HG03103 (cell line): ENCODE measurements at regions not wholly inside any gene's neighbourhood (a gene's known extent, or its start where the extent isn't known, plus 50 kb on each side); places are given as distances from the start of the nearest gene placed in this dataset.

Source experiments
- ATAC-seq: cut with Tn5 transposase; IDR thresholded peaks from one replicate; pipeline ENCODE4 v1.9.1; 2021; ENCODE audit warnings: low read depth; ENCODE audit not compliant: unreplicated experiment

DNA sequence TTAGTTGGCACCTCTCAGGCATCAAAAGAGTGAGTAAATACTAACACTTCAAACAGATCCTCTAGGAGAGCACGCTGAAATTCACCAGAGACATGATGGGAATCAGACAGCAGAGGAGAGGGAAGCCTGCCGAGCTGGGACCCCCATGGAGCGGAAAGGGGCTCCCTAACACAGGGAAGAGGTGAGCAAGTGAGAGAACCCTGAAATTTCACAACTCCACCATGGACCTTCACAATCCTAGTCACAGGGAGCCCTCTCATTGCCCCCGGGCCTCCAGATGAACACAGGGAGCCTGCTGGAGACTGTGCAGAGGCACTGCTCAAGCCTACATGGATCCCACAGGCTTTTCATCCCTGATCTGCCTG, 59.2 kb upstream of the ANTXRL start:
- ATAC-seq: no peak

DNA sequence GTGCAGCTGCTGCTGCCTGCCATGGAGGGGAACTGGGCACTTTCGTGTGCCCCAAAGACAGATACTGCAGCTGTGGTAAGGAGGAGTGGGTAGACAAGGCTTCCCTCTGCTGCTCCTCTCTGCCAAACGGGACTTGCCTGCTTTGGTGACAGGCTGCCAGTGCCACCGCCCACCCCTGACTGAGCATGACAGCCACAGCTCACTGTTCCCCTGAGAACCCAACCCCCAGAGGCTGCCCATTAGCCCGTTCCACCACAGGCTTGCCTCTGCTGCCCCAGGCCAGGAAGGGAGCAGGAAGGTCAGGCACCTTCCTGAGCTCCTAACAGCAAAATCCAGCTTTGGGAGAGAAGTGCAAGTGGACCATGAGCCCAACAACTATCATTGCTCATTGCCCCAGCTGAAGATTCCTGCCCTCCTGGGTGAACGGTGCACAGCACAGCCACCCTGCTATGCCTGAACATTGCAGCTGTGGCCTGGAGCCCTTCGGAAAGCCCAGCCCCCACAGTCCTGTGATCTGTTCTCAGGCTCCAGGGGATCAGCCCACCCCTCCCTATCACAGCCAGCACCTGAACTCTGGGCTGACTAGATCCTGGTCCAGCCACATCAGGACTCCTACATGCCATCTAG, 58.7 kb upstream of the ANTXRL start:
- ATAC-seq: peak; percentile 5

DNA sequence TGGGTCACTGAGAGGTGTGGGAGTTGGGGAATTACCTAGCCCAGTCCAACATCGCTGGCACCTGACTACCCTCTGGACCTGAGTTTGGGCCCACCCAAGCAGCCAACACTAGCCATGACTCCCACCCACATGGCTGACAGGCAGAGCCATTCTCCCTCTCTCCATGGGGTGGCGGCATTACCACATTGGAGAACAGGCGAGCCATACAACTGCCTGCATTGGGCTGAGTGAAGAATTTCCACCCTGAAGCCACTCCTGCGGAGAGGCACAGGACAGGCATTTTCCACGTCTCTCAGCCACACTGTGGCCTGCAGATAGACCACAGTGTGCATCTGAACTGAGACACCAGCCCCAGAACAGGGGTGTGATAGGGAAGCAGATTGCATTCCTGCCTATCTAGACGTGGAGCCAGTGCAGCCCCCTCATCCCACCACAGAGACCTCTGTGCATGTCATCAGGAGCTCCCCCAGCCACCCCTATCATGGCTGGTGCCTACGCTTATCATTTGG, 58.2 kb upstream of the ANTXRL start:
- ATAC-seq: peak; percentile 79

DNA sequence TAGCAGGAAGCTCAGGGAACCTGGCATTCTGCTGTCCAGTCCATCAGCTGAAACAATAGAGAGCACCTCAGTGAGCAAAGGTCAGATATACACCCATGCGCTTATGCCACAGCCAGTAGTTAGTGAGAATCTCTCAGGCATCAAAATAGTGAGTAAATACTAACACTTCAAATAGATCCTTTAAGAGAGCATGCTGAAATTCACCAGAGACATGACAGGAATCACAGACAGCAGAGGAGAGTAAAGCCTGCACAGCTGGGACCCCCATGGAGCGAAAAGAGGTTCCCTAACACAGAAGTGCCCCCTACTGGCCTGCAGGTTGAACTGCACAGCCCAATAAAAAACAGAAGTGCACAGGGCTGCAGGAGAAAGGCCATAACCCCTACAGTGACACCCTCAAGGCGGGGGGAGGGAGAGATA, 57.6 kb upstream of the ANTXRL start:
- ATAC-seq: no peak

DNA sequence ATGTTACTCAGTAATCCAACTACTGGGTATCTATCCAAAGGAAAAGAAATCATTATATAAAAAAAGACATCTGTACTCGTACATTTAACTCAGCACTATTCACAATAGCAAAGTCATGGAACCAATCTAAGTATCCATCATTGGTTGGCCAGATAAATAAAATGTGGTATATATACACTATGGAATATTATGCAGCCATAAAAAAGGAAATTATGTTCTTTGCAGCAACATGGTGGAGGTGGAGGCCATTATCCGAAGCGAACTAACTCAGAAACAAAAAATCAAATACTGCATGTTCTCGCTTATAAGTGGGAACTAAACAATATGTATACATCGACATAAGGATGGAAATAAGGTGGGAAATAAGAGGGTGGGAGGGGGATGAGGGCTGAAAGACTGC, 56.2 kb upstream of the ANTXRL start:
- no peak for ATAC-seq

DNA sequence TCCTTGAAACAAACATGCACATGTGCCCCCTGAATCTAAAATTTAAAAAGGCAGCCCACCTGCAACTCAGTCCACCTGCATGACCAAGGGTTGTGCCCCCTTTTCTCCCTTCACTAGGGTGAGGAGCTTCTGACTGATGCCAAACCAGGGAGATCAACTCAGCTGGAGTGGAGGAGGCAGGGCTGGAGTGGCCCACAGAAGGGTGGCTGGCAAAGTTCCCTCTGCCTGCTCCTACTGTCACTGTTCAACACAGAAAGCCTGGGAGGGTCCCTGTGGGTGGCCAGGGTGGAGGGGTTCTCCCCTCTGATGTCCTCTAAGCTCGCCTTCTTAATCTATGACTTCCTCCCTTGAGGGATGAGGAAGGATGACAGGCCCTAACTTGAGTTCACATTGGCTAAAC, 55.7 kb upstream of the ANTXRL start:
- no peak for ATAC-seq

DNA sequence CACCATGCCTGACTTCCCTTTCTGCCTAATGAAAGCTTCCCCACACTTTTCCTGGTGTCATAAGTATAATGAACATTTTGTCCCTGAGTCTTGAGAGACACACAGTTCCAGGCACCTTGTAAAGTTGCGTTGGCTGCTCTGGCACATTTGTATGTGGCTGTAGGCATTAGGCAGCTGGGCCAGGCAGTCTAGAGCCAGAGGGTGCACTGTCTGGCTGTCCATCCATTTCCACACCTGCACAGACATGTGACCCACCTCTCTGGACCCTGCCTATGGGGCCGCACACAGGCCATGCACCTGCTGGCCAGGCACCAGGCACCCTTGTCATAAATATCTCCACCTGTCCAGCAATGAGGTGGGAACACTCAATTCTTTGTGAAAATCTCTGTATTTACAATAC, 54.7 kb upstream of the ANTXRL start:
- no peak for ATAC-seq

DNA sequence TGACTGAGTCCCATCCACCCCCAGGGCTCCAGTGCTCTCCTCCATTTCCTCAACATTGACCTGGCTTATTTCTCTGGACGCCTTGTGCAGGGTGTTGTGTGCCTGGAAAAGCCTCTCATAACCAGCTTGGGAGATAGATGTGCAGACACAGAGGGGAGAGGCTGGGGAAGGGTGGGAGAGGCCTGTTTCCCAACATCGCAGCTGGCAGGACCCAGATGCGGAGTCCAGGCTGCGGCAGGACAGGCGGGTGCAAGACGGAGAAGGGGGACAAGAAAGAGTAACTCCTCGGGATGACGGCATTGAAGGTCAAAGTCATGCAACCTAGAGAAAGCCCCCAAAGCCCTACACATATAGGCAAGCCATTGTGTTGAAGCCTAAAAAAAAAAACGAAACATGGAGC, 54.1 kb upstream of the ANTXRL start:
- ATAC-seq: no peak

DNA sequence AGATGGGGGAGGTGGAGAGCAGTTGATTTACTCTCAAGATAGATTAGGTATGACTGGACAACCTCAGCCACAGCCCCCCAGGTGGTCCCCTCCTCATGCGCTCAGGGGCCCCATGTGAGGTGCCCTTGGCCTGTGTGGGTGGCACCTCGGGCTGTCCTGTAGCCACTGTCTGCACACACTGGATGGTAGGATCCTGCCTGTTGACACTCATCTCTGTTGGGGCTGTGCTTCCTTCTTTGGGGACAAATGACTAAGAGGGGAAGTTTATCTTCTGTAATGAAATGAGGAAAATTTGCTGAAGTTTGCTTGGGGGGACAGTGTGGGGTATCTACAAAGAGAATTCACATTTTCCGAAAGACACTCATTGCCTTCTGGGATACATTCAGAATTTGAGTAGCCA, 53.6 kb upstream of the ANTXRL start:
- no peak for ATAC-seq

DNA sequence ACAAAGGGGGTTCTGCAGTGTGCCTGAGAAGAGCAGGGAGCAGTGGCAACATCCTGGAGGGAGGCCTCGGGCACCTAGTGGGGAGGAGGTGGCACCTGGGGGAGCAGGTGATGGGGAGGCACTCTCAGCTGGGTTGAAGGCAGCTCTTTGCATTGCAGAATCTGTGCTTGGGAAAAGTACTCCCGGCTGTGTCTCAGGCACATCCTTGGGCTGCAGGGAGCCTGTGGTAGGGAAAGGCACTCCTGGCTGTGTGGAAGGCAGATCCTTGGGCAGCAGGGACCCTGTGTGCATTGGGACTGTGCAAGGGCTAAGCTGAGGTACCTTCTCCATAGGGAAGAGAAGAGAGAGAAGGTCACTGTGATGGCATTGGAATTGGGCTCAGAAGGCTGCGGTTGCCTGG, 52.8 kb upstream of the ANTXRL start:
- ATAC-seq: no peak

DNA sequence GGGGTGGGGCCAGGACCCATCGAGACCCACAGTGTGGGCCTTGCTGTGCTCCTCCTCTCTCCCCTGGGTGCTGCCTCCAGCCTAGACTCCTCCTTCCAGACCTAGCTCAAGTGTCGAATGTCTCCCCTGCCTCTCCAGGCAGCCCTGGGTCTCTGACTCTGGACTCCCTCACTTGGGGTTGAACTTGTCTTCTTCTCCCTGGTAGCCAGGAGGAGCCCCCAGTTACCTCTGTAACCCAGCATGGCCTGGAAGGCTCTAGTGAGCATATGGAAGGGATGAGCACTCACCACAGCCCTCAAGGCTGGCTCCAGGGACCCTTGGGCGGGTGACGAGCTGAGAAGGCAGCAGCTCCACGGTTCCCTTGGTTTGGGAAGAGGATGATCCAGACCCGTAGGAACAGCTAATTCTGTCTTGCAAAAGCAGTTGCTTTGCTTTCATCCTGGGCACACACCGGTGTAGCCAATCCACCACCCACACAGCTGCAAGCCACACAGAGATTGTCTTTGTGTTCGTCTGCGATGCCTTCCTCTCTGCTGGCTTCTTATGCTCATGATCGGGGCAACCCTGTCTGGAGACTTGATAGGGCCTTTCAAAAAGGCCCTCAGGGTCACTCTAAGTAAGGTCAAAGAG, 52.3 kb upstream of the ANTXRL start:
- no peak for ATAC-seq

DNA sequence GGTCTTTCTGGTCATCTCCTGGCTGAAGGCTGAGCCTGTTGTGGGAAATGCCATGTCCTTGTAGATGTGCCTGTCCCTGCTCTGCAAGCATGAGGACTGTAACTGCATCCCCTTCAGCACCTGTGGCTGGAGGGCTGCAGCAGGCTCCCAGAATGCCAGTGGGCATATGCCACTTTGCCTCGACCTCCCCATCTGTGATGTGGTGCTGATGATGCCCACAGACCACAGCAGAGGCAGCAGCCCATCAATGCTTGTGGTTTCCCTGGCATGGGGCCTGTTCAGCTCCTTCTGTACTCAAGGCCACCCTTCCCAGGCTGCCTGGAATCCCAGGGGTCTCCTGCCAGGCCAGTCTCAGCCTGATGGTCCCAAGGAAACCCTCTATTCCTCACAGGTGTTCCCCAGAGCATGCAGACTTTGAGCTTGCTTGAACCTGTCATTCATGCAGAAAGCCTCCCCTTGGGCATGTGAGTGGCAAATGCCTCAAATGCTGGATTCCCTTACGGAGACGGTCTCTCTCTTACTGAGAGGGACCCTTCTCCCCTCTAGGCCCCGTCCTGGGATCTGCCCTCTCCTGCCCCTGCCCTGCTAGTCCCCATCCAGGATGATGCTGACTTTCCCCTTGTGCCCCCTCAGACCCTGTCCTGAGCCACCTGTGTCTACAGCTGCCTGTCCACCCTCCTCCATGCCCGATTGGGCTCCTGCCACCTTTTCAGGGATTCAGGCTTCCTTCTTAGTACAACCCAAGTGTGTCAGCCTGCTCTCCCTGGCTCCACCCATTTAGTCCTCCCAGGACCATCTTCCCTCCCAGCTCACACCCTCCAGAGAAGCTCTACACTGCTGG, 50.9 kb upstream of the ANTXRL start:
- ATAC-seq: no peak

DNA sequence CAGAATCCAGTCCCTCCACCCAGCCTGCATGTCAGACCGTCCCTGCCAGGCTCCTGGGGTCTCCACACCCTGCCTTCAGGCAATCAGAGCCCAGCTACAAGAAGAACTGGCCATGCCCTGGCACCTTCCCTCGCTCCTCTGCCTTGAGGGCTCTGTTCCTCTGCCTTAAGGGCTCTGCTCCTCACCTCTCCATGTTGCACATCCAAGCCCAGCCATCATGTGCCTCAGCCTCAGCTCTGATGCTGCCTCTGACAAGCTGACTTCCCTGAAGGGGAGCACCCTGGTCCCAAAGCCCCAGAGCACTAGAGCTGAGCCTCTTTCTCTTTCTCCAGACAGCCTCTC, 50.3 kb upstream of the ANTXRL start:
- no peak for ATAC-seq

DNA sequence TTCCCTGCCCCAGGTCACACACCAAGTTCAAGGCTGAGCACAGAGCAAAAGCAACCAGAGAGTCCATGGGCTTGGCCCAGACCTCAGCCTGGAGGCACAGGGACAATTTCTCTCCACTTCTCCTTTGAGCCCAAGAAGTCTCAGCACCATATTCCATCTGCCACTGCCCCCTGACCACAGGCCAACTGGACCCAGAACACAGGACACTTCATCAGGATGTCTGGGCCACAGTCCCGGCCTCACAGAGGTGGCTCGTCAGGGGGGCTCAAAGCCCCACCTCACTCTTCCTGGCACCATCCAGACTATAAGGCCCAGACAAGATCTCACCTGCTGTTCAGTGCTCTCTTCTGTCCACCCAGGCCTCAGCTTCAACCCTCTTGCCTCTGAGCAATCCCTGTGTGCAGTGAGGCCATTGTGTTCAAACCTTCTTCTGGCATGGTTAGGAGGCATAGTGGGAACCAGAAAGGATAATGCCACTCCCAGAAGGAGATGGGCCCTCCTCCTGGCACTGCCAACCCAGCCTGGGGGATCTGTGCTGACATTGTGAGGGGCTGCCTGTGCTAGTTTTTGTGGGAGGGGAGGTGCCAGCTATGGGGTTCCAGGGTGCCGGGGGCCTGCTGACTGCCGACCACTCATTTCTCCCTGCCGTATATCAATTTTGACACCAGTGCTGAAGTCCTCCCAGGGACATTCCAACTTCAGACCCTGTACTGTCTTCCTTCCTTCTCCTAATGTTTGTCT, 49.7 kb upstream of the ANTXRL start:
- ATAC-seq: no peak
